ENCODE measurements at regions not wholly inside any gene's neighbourhood (a gene's known extent, or its start where the extent isn't known, plus 50 kb on each side); places are given as distances from the start of the nearest gene placed in this dataset.

DNA sequence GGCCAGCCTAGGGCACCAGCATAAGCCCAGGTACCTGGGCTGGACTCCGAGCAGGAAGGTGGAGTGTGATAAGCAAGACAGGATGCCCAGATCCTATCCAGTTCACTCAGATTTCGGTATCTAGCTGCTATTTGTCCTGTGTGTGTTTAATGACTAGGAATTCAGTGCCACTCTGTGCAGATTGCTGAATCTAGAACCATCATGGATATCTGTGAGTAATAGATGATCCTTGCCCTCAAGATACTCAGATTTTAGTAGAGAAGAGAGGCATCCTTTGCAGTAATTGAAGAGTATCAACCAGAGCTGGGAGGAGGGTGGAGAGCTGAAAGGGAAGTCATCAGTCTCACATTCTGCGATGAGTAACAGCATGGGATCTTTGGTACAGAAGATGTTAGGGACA lies 155.0 kb upstream of the ARID1B start:
- Histone ChIP-seq H3K9me3 (replicated peaks in 1 of 3) (no peaks in the 10 kb centered on the region), H3K4me3 (no peak overlapping the region), H3K36me3 (replicated peaks in 1 of 2) (no peaks in the 10 kb centered on the region), H3K27me3 (no peaks in the 10 kb centered on the region), H3K27ac (no peak overlapping the region), H3K4me1 (replicated peaks in 1 of 2) (peaks cover 0 to 5% of the 10 kb centered on the region in 2 donors)
- TF ChIP-seq POLR2A (IDR thresholded peaks at IDR 0.05), result no peak
- TF ChIP-seq, protein P1, sequence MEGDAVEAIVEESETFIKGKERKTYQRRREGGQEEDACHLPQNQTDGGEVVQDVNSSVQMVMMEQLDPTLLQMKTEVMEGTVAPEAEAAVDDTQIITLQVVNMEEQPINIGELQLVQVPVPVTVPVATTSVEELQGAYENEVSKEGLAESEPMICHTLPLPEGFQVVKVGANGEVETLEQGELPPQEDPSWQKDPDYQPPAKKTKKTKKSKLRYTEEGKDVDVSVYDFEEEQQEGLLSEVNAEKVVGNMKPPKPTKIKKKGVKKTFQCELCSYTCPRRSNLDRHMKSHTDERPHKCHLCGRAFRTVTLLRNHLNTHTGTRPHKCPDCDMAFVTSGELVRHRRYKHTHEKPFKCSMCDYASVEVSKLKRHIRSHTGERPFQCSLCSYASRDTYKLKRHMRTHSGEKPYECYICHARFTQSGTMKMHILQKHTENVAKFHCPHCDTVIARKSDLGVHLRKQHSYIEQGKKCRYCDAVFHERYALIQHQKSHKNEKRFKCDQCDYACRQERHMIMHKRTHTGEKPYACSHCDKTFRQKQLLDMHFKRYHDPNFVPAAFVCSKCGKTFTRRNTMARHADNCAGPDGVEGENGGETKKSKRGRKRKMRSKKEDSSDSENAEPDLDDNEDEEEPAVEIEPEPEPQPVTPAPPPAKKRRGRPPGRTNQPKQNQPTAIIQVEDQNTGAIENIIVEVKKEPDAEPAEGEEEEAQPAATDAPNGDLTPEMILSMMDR (IDR thresholded peaks at IDR 0.05), result no peak
- intact Hi-C loops (cut with DNase I), result no loop called here
- DNase-seq, result no peak
- 63 to 85% (median 67%) methylated on average over 3 of the region's 3 CpGs for WGBS, 4 donors

DNA sequence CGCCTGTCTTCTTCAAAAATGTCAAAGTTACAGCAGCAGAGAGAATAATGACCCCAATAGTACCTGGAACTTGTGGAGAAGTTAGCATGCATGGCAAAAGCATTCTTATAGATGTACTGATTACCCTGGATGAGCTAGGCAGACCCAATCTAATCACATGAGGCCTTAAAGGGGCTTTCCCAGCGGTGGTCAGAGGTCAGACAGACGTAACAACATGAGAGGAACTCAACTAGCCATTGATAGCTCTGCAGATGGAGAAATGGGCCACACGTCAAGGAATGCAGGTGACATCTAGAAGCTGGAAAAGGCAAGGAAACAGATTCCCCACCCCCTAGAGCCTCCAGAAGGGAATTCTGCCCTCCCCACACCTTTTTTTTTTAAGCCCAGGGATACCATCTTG lies 156.8 kb upstream of the ARID1B start:
- H3K27ac ChIP-seq, result no peak overlapping the region
- intact Hi-C loops (cut with DNase I), result no loop called here
- H3K27me3 ChIP-seq, result no peaks in the 10 kb centered on the region
- H3K9me3 ChIP-seq (replicated peaks in 1 of 3), result no peaks in the 10 kb centered on the region
- 88 to 94% (median 92%) methylated on average over 4 of the region's 4 CpGs for WGBS, 4 donors
- H3K4me3 ChIP-seq, result no peak overlapping the region
- no peak for DNase-seq
- no peaks in the 10 kb centered on the region for H3K36me3 ChIP-seq (replicated peaks in 1 of 2)
- H3K4me1 ChIP-seq (replicated peaks in 1 of 2), result peaks cover 0 to 5% of the 10 kb centered on the region in 2 donors
- TF ChIP-seq POLR2A (IDR thresholded peaks at IDR 0.05), result no peak
- TF ChIP-seq, protein P1 (IDR thresholded peaks at IDR 0.05), result no peak

DNA sequence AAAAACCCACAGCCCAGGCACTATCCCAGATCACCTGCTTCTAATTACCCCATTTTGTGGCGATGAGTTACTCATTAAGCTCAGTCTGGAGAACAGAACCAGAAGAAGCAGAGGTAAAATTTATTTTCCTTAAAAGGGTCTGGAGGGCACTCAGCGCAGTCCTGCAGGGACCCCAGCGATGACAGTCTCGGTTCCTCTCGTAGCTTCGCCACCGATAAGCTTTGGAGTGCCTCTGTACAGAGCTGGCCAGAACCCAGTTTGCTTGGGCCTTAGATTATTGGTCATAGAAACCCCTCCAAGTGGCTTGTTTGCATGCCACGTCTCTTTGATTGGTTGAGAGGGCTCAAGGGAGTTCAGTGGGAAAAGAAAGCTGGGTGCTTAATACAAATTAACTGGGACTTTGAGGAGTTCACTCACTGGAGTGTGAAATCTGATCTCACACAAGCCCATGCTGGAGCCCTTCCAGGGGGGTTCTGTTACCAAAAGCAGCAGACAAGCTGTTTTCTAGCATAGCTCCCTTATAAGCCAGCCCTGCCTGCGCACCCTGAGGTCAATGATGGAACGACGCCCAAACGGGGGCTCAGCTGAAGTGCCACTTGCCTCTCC lies 158.5 kb upstream of the ARID1B start:
- WGBS, 4 donors, result 76 to 86% (median 81%) methylated on average over 12 of the region's 12 CpGs
- no peak for DNase-seq
- Histone ChIP-seq H3K27me3 (no peaks in the 10 kb centered on the region), H3K36me3 (replicated peaks in 1 of 2) (no peaks in the 10 kb centered on the region), H3K9me3 (replicated peaks in 1 of 3) (no peaks in the 10 kb centered on the region), H3K4me1 (replicated peaks in 1 of 2) (peaks cover 0 to 5% of the 10 kb centered on the region in 2 donors), H3K4me3 (no peak overlapping the region), H3K27ac (no peak overlapping the region)
- intact Hi-C loops (cut with DNase I), result no loop called here
- TF ChIP-seq POLR2A (IDR thresholded peaks at IDR 0.05), result no peak
- TF ChIP-seq, protein P1 (IDR thresholded peaks at IDR 0.05), result no peak

DNA sequence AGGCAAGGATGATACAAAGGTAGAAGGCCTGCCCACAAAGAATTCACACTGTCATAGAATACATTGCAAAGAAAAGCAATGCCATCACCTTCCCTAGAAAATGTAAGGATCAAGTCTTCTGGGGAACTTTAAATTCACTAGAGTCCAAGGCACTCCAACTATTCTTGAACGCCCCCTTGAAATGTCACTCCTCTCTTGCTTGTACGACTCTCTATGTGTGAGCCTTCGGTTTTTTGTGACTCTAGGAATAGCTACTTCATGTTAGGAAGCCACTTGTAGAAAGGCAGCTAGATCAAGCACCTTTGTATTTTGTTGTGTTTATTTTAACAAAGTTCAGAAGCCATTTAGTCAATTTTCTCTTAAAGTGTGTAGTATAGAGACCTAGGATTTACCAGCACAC lies 159.2 kb upstream of the ARID1B start:
- no peak for DNase-seq
- no peak for TF ChIP-seq POLR2A (IDR thresholded peaks at IDR 0.05)
- TF ChIP-seq, protein P1 (IDR thresholded peaks at IDR 0.05), result no peak
- no peak overlapping the region for H3K27ac ChIP-seq
- no peaks in the 10 kb centered on the region for H3K27me3 ChIP-seq
- peaks cover 0 to 5% of the 10 kb centered on the region in 2 donors for H3K4me1 ChIP-seq (replicated peaks in 1 of 2)
- H3K4me3 ChIP-seq, result no peak overlapping the region
- H3K9me3 ChIP-seq (replicated peaks in 1 of 3), result no peaks in the 10 kb centered on the region
- no peaks in the 10 kb centered on the region for H3K36me3 ChIP-seq (replicated peaks in 1 of 2)
- 74 to 86% (median 79%) methylated on average over 3 of the region's 3 CpGs for WGBS, 4 donors
- intact Hi-C loops (cut with DNase I), result no loop called here
